Esophagus muscularis mucosa (tissue), 4 donors: ENCODE measurements at regions not wholly inside any gene's neighbourhood (a gene's known extent, or its start where the extent isn't known, plus 50 kb on each side); places are given as distances from the start of the nearest gene placed in this dataset.

Experiments
- DNase-seq: peaks from one replicate; pipeline ENCODE4 v3.0.0-alpha.2; 2017; ENCODE audit errors: extremely low spot score
- H3K27ac ChIP-seq, 4 donors: fragments of 200-600 bp; sonication (generic); replicated peaks in 1 of 4; 1 replicate in 3 of 4; 2 replicates in 1 of 4; pipeline ENCODE4 v1.5.1; 2016 to 2019; ENCODE audit warnings: mild to moderate bottlenecking in 1 of 4
- H3K27me3 ChIP-seq, 4 donors: fragments of 200-600 bp; sonication (generic); one replicate each; pipeline versions ENCODE4 v1.5.1 to v1.6.0; 2016 to 2019
- H3K36me3 ChIP-seq, 4 donors: fragments of 200-600 bp; sonication (generic); one replicate each; pipeline ENCODE4 v1.5.1; 2016 to 2019
- H3K4me1 ChIP-seq, 4 donors: fragments of 200-600 bp; sonication (generic); one replicate each; pipeline ENCODE4 v1.5.1; 2016 to 2019
- H3K4me3 ChIP-seq, 4 donors: fragments of 200-600 bp; sonication (generic); 1 replicate in 2 of 4; 2 replicates in 2 of 4; pipeline ENCODE4 v1.5.1; 2016 to 2019; ENCODE audit warnings: mild to moderate bottlenecking in 4 of 4, moderate library complexity in 1 of 4
- H3K9me3 ChIP-seq, 4 donors: fragments of 200-600 bp; sonication (generic); 1 replicate in 3 of 4; 2 replicates in 1 of 4; pipeline ENCODE4 v1.5.1; 2016 to 2019
- EP300 ChIP-seq: sonication (generic); formaldehyde crosslinking; IDR thresholded peaks from one replicate; pipeline ENCODE4 v1.6.1; 2017; ENCODE audit warnings: antibody characterized with exemption
- POLR2A ChIP-seq: fragments of 450-650 bp; IDR thresholded peaks from one replicate; pipeline ENCODE4 v1.6.1; 2017; ENCODE audit warnings: antibody characterized with exemption, moderate library complexity, mild to moderate bottlenecking, low read depth
- POLR2AphosphoS5 ChIP-seq, 2 donors: sonication (generic); formaldehyde crosslinking; IDR thresholded peaks; one replicate each; pipeline ENCODE4 v1.6.1; 2017; ENCODE audit warnings: antibody characterized with exemption in 2 of 2
- WGBS: methylation state at CpG from one replicate; pipeline ENCODE4 v1.1.5; 2018; 5-methylcytosine and 5-hydroxymethylcytosine counted together
- intact Hi-C: fragments of 100-400 bp; cut with DNase I; formaldehyde crosslinking; loops from one replicate; pipeline ENCODE4 v1.15.1; 2023
- TF ChIP-seq, protein P1 (sequence below), 3 experiments: fragments of 200-600 bp in 2 of 3; fragments of 450-650 bp in 1 of 3; sonication (generic) in 2 of 3; IDR thresholded peaks; one replicate each; pipeline ENCODE4 v1.5.1; 2017 to 2019; ENCODE audit warnings: antibody characterized with exemption in 3 of 3, mild to moderate bottlenecking in 2 of 3, moderate library complexity in 1 of 3

DNA sequence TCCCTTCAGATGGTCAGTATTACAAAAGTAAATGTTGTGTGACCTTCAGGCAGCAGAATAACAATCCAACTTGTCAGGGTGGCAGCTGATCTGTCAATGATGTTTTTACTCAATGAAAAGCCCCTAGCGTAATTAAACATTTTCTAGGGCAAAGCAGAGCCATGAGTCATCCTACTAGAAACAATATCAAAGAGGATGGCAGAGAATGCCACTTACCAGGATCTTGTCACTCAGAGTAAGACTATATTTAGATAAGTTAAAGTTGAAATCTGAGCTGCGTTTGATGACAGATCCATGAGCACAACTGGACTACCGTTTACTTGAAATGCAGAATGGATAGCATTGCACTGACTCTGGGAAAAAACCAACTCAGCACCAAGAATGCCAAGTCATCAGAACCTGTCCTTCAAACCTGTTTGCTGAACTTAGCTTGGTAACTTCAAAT lies 612.6 kb upstream of the ACVR2A start:
- intact Hi-C loops: no loop called here
- no peak for TF ChIP-seq POLR2A
- TF ChIP-seq POLR2AphosphoS5 (IDR thresholded peaks at IDR 0.05): no peak
- TF ChIP-seq, protein P1, sequence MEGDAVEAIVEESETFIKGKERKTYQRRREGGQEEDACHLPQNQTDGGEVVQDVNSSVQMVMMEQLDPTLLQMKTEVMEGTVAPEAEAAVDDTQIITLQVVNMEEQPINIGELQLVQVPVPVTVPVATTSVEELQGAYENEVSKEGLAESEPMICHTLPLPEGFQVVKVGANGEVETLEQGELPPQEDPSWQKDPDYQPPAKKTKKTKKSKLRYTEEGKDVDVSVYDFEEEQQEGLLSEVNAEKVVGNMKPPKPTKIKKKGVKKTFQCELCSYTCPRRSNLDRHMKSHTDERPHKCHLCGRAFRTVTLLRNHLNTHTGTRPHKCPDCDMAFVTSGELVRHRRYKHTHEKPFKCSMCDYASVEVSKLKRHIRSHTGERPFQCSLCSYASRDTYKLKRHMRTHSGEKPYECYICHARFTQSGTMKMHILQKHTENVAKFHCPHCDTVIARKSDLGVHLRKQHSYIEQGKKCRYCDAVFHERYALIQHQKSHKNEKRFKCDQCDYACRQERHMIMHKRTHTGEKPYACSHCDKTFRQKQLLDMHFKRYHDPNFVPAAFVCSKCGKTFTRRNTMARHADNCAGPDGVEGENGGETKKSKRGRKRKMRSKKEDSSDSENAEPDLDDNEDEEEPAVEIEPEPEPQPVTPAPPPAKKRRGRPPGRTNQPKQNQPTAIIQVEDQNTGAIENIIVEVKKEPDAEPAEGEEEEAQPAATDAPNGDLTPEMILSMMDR (IDR thresholded peaks at IDR 0.05): no peak
- no peak for TF ChIP-seq EP300

DNA sequence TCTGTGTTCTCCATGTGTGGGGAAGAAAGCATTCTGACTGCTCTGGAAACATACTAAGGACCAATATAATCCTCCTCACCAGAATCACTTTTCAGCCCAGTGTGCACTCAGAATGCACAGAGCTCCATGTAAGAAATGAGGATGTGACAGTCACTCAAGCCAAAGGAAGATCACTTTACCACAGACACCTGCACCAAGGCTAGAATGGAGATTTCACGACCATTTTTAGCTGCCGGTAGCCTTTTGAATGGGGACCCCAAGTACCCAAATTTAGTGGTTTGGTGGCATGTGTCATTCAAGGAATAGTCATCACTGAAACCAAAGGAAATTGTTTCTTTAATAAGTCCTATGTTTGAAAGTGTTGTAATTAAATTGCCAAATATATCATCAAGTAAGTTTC lies 613.2 kb upstream of the ACVR2A start:
- H3K36me3 ChIP-seq: no peaks in the 10 kb centered on the region
- no peaks in the 10 kb centered on the region for H3K27me3 ChIP-seq
- TF ChIP-seq EP300 (no peak), POLR2AphosphoS5 (IDR thresholded peaks at IDR 0.05) (no peak), POLR2A (no peak)
- TF ChIP-seq, protein P1 (IDR thresholded peaks at IDR 0.05): no peak
- H3K4me1 ChIP-seq: no peaks in the 10 kb centered on the region
- H3K27ac ChIP-seq: no peak overlapping the region
- no peaks in the 10 kb centered on the region for H3K9me3 ChIP-seq
- WGBS: 78% methylated on average over 2 of the region's 2 CpGs
- DNase-seq: no peak
- intact Hi-C loops: no loop called here
- no peak overlapping the region for H3K4me3 ChIP-seq

More for the DNA sequence above, 612.6 kb upstream of the ACVR2A start:
- no peak overlapping the region for H3K27ac ChIP-seq
- no peaks in the 10 kb centered on the region for H3K36me3 ChIP-seq
- WGBS: 61% methylated on average over 3 of the region's 3 CpGs
- H3K9me3 ChIP-seq: no peaks in the 10 kb centered on the region
- DNase-seq: no peak
- H3K4me3 ChIP-seq: no peak overlapping the region
- no peaks in the 10 kb centered on the region for H3K27me3 ChIP-seq
- H3K4me1 ChIP-seq: no peaks in the 10 kb centered on the region

GRCh38 chr2:147231081-147231480 lies 613.7 kb upstream of the ACVR2A start:
- intact Hi-C loops: no loop called here
- H3K36me3 ChIP-seq: no peaks in the 10 kb centered on the region
- WGBS: 82% methylated on average over 1 of the region's 1 CpG
- no peaks in the 10 kb centered on the region for H3K27me3 ChIP-seq
- no peak overlapping the region for H3K4me3 ChIP-seq
- TF ChIP-seq POLR2AphosphoS5 (IDR thresholded peaks at IDR 0.05): no peak
- TF ChIP-seq, protein P1 (IDR thresholded peaks at IDR 0.05): no peak
- TF ChIP-seq EP300: no peak
- no peak for TF ChIP-seq POLR2A
- no peak for DNase-seq
- no peaks in the 10 kb centered on the region for H3K4me1 ChIP-seq
- H3K9me3 ChIP-seq: no peaks in the 10 kb centered on the region
- no peak overlapping the region for H3K27ac ChIP-seq

DNA sequence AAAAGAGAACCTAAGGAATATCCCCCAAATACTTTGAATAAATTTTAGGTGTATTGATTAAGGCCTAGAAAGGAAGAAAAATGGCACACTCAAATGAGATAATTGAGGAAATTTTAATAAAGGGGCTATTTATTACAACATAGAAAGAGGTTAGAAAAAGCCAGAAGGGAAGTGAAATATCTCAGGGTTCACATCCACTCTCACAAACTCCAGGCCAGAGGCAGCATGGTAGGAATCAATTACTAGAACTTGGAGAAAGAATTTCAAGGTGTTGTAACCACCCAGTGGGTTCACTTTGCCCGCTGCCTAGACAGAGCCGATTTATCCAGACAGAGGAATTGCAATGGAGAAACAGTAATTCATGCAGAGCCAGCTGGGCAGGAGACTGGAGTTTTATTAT lies 617.5 kb upstream of the ACVR2A start:
- H3K4me1 ChIP-seq: no peaks in the 10 kb centered on the region

DNA sequence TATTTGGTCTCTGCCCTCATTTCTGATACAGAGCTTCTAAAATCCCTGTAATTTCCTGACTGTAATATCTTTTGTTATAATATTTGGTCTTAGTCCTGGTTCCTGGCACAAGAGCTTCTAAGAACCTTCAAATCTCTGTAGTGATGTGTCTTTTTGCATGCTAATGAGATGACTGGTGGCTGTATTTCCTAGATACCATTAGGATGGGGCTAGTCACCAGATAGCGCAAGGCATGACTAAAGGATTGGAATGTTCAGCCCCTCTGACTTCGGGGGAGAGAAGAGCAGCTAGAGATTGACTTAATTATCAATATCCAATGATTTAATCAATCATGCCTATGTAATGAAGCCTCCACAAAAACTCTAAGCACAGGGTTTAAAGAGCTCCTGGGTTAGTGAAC lies 620.8 kb upstream of the ACVR2A start:
- Histone ChIP-seq H3K4me3 (no peak overlapping the region), H3K27me3 (no peaks in the 10 kb centered on the region), H3K4me1 (no peaks in the 10 kb centered on the region), H3K36me3 (no peaks in the 10 kb centered on the region), H3K9me3 (no peaks in the 10 kb centered on the region), H3K27ac (no peak overlapping the region)
- intact Hi-C loops: no loop called here
- TF ChIP-seq EP300: no peak
- no peak for TF ChIP-seq POLR2A
- no peak for TF ChIP-seq POLR2AphosphoS5 (IDR thresholded peaks at IDR 0.05)
- TF ChIP-seq, protein P1 (IDR thresholded peaks at IDR 0.05): no peak
- no peak for DNase-seq
- 87% methylated on average over 2 of the region's 2 CpGs for WGBS

More for the DNA sequence above, 617.5 kb upstream of the ACVR2A start:
- Histone ChIP-seq H3K27ac (no peak overlapping the region), H3K27me3 (no peaks in the 10 kb centered on the region), H3K9me3 (no peaks in the 10 kb centered on the region), H3K36me3 (no peaks in the 10 kb centered on the region), H3K4me3 (no peak overlapping the region)
- intact Hi-C loops: no loop called here
- 81% methylated on average over 2 of the region's 2 CpGs for WGBS
- TF ChIP-seq, protein P1 (IDR thresholded peaks at IDR 0.05): no peak
- TF ChIP-seq EP300: no peak
- DNase-seq: no peak
